Psoas muscle (tissue), 7 donors: ENCODE measurements at regions not wholly inside any gene's neighbourhood (a gene's known extent, or its start where the extent isn't known, plus 50 kb on each side); places are given as distances from the start of the nearest gene placed in this dataset.

Experiments
- ATAC-seq, 4 donors: fragments of 200-7000 bp; cut with Tn5 transposase; one replicate each; pipeline ENCODE4 v1.9.1; 2020; ENCODE audit warnings: moderate library complexity in 3 of 4, mild to moderate bottlenecking in 2 of 4
- DNase-seq, 2 donors: peaks; one replicate each; pipeline ENCODE4 v3.0.0-alpha.2; 2020
- H3K27ac ChIP-seq: fragments of 200-600 bp; one replicate; pipeline ENCODE4 v1.8.0; 2022
- H3K27me3 ChIP-seq, 3 donors: fragments of 200-600 bp in 1 of 3; one replicate each; pipeline versions ENCODE4 v1.6.1 to v1.8.0; 2013 to 2022; ENCODE audit warnings: low read length in 2 of 3, mild to moderate bottlenecking in 2 of 3, moderate library complexity in 1 of 3; ENCODE audit not compliant: insufficient read depth in 3 of 3
- H3K36me3 ChIP-seq, 2 donors: fragments of 200-600 bp in 1 of 2; one replicate each; pipeline versions ENCODE4 v1.6.1 to v1.8.0; 2013 to 2022; ENCODE audit warnings: low read depth in 1 of 2, mild to moderate bottlenecking in 1 of 2, moderate library complexity in 1 of 2; ENCODE audit not compliant: insufficient read depth in 1 of 2
- H3K4me1 ChIP-seq: fragments of 200-600 bp; one replicate; pipeline ENCODE4 v1.8.0; 2022
- H3K4me3 ChIP-seq: fragments of 200-600 bp; one replicate; pipeline ENCODE4 v1.8.0; 2022; ENCODE audit warnings: mild to moderate bottlenecking
- H3K9me3 ChIP-seq: fragments of 200-600 bp; one replicate; pipeline ENCODE4 v1.8.0; 2022
- WGBS, 3 donors: extraction: QIAGEN DNeasy Blood & Tissue Kit; methylation state at CpG; one replicate each; pipeline versions ENCODE4 v1.1.6 to v1.1.7; 2013; 5-methylcytosine and 5-hydroxymethylcytosine counted together
- intact Hi-C, 2 donors: fragments of 100-400 bp; cut with DNase I; formaldehyde crosslinking; loops; one replicate each; pipeline versions ENCODE4 v1.11.0 to v1.14.2; 2022
- TF ChIP-seq, protein P1 (sequence below): fragments of 200-600 bp; IDR thresholded peaks from one replicate; pipeline ENCODE4 v1.8.0; 2022; ENCODE audit warnings: antibody characterized with exemption
- donor health status: healthy with polysubstance abuse.
- donor health status: DM: no; HTN: no; CAD: no; lungs with moderate emphysema.
- donor health status: Bipolar disorder and iron deficiency.
- donor health status: healthy.
- donor health status: DM: yes; HTN: yes; CAD: no.
- donor health status: DM: no; HTN: no; CAD: no.
- donor health status: DM: yes; HTN: yes; CAD: no.

DNA sequence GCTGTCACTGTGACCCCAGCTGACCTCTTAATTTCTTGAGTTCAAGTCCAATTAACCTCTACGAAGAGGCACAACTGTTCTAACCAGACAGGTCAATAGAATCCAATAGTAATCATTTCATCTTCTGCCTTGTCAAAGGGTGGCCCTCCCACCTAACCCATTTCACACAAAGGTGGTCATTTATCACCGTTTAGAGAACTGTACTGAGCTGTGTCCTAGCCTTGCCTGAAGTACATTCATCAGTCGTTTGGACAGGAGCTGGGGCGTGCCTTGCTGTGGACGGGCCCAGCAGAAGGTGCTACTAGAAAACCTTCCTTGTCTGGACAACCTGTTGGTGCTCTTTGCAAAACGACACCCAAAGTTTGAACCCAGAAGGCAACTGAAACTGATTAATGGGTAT lies 605.4 kb downstream of the ISL1 start:
- Histone ChIP-seq H3K9me3 (no peaks in the 10 kb centered on the region), H3K27me3 (no peaks in the 10 kb centered on the region), H3K36me3 (no peaks in the 10 kb centered on the region), H3K4me1 (no peaks in the 10 kb centered on the region), H3K27ac (no peak overlapping the region), H3K4me3 (no peak overlapping the region)
- intact Hi-C loops: no loop called here
- DNase-seq: no peak
- 45 to 52% (median 49%) methylated on average over 6 of the region's 6 CpGs for WGBS, 3 donors
- TF ChIP-seq, protein P1, sequence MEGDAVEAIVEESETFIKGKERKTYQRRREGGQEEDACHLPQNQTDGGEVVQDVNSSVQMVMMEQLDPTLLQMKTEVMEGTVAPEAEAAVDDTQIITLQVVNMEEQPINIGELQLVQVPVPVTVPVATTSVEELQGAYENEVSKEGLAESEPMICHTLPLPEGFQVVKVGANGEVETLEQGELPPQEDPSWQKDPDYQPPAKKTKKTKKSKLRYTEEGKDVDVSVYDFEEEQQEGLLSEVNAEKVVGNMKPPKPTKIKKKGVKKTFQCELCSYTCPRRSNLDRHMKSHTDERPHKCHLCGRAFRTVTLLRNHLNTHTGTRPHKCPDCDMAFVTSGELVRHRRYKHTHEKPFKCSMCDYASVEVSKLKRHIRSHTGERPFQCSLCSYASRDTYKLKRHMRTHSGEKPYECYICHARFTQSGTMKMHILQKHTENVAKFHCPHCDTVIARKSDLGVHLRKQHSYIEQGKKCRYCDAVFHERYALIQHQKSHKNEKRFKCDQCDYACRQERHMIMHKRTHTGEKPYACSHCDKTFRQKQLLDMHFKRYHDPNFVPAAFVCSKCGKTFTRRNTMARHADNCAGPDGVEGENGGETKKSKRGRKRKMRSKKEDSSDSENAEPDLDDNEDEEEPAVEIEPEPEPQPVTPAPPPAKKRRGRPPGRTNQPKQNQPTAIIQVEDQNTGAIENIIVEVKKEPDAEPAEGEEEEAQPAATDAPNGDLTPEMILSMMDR: no peak
- ATAC-seq: no peak

DNA sequence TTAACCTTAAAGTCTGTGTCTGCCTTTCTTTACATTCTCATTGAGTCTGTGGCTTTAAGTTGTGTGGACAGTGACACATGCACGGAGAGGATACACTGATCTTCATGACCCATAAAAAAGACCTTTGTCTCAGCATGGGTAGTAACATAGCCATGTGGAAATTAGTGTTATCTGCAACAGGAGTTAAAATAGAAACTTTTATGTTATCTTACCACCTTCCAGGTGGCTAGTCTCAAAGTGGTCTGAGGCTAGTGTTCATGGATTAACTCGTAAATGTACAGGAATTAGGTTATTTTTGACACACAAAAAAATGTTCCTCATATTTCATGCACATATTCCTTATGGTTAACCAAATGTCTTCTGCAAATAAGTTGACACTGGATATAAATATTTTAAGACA lies 607.0 kb downstream of the ISL1 start:
- no peak for ATAC-seq
- H3K4me1 ChIP-seq: no peaks in the 10 kb centered on the region
- H3K9me3 ChIP-seq: no peaks in the 10 kb centered on the region
- H3K27ac ChIP-seq: no peak overlapping the region
- intact Hi-C loops: no loop called here
- no peak for DNase-seq
- TF ChIP-seq, protein P1: no peak
- no peaks in the 10 kb centered on the region for H3K27me3 ChIP-seq
- WGBS, 3 donors: 47 to 52% (median 50%) methylated on average over 2 of the region's 2 CpGs
- H3K4me3 ChIP-seq: no peak overlapping the region
- H3K36me3 ChIP-seq: no peaks in the 10 kb centered on the region

DNA sequence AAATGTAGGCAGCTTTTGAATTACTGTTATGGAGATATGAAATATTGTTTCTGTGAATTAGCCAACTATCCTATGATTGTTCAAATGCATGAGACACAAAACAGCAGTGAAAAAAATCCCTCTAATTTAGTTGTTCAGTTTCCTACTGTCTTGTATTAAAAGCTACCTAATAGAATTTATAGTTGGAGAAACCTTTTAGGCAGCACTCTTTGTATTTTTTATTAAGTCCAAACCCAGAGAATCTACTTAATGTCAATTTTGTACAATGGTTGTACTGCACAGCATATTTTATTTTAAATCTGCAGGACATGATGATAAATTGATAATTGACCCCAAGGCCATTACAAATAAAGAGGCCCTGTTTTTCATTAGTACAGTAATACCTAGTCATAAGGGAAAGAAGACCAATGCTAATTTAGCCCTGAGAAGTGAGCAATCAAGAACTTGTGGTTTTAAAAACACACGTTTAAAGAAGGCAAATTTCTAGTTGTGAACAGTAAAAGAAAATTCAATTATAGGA lies 607.5 kb downstream of the ISL1 start:
- whole genome bisulfite sequencing, 3 donors: 53 to 59% (median 54%) methylated on average over 1 of the region's 1 CpG
- intact Hi-C loops: no loop called here
- Histone ChIP-seq H3K9me3 (no peaks in the 10 kb centered on the region), H3K27me3 (no peaks in the 10 kb centered on the region), H3K27ac (no peak overlapping the region), H3K4me1 (no peaks in the 10 kb centered on the region), H3K36me3 (no peaks in the 10 kb centered on the region), H3K4me3 (no peak overlapping the region)
- ATAC-seq: no peak
- DNase-seq: no peak
- TF ChIP-seq, protein P1: no peak

DNA sequence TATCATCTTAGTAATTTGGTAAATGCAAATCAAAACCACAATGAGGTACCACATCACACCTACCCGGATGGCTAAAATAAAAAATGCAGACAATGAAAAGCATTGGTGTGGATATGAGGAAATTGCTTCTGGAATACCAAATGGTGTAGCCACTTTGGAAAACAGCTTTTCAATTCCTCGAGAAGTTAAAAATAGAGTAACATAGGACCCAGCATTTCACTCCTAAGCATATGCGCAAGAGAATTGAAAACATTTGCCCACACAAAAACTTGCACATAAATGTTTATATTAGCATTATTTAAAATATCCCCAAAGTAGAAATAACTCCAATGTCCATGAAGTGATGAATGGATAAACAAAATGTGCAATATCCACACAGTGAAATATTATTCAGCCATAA lies 608.7 kb downstream of the ISL1 start:
- TF ChIP-seq, protein P1: no peak

DNA sequence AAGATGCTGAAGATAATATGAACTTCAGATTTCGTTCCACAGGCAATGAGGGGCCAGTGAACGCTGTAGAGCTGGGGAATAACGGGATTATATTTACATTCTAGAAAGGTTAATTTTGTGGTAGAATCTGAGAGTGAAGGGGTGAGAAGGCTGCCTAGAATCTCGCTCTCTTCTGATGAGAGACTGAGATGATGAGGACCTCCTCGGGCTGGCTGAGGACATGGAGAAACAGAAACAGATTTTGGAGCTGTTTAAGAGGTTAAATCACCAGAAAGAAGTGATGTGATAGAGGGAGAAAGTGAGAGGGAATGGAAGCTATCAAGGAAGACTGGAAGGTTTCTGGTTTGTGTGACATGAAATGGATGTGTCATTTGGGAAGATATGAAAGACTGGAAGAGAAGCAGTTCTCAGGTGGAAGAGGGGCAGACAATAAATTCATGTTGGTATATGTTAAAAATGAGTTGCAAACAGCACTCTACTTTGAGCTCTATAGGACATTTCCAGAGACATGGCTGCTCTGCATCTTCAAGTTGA lies 612.6 kb downstream of the ISL1 start:
- WGBS, 3 donors: 75 to 88% (median 87%) methylated on average over 5 of the region's 5 CpGs
- Histone ChIP-seq H3K27ac (no peak overlapping the region), H3K36me3 (no peaks in the 10 kb centered on the region), H3K4me3 (no peak overlapping the region), H3K4me1 (no peaks in the 10 kb centered on the region), H3K9me3 (no peaks in the 10 kb centered on the region), H3K27me3 (no peaks in the 10 kb centered on the region)
- TF ChIP-seq, protein P1: no peak
- no peak for ATAC-seq
- intact Hi-C loops: no loop called here
- no peak for DNase-seq

More for the DNA sequence above, 608.7 kb downstream of the ISL1 start:
- intact Hi-C loops: no loop called here
- Histone ChIP-seq H3K4me1 (no peaks in the 10 kb centered on the region), H3K27ac (no peak overlapping the region), H3K4me3 (no peak overlapping the region), H3K36me3 (no peaks in the 10 kb centered on the region), H3K9me3 (no peaks in the 10 kb centered on the region), H3K27me3 (no peaks in the 10 kb centered on the region)
- DNase-seq (no peak), ATAC-seq (no peak)
- WGBS, 3 donors: 92 to 94% (median 93%) methylated on average over 3 of the region's 3 CpGs
